Fibroblast of skin of right biceps (primary cell): ENCODE measurements at regions not wholly inside any gene's neighbourhood (a gene's known extent, or its start where the extent isn't known, plus 50 kb on each side); places are given as distances from the start of the nearest gene placed in this dataset.

Experiments used
- DNase-seq: peaks from one replicate; pipeline ENCODE4 v3.0.0-alpha.2; 2013

DNA sequence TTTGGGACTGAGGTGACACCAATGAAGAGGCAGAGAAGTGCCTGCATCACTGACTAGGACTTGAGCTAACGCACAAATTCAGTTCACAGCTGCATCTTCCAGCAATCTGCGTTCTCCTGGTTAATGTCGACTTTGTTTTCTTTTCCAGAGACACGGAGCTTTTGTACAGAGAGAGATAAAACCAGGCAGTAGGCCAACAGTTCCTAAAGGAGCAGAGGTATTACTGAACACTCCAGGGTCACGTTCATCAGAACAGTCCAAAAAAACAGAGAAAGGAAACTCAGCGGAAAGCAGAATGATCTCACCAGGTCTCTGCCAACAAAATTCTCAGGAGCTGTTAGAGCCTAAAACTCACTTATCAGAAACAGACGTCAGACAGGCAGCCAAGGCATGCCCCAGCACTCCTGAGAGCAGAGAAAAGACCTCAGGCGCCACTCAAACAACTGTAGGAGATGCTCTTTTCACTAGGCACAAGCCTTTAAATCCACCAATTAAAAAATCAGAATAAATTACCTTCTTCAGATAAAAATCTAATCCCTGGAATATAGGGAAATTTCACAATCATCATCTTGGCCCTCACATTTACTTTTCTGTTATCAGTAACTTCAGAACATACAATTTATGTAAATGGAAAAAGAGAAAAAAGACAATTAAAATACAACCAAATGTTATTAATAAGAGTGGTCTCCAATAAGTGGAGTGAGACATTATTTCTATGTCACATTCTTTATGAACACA is 95.9 kb upstream of the SPTBN1 start:
- peak; percentile 79 for DNase-seq

DNA sequence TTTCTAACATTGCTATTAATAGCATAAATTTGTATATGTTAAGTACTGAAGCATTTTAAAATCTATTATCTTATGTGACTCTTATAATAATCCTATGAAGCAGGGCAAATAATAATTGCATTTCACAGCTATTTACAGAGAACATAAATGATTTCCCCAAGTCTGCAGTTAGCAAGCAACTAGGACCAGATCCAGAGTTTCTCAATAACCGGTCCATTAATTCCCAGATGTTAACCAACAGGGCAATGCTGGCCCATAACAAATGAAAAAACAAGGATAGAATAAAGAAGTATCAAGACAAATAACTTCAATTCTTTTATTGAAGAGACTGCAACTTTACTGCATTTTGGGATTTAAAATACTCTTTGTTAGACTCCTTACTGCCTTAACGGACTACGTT is 91.7 kb upstream of the SPTBN1 start:
- no peak for DNase-seq

DNA sequence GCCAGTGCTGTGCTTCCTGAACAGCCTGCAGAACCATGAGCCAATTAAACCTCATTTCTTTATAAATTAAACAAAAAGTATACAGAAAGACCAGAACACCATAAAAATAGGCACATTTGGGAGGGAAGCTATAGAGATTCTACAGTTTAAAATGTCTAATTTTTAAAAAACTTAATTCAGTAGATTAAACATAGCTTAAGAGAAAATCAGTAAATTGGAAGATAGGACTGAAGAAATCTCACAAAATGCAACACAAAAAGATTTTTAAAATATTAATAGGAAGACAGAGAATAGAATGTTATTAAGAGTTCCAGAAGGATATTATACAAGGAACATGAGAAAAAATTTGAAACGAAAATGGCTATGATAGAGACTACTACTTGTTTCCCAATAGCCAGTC is 90.5 kb upstream of the SPTBN1 start:
- DNase-seq: no peak

DNA sequence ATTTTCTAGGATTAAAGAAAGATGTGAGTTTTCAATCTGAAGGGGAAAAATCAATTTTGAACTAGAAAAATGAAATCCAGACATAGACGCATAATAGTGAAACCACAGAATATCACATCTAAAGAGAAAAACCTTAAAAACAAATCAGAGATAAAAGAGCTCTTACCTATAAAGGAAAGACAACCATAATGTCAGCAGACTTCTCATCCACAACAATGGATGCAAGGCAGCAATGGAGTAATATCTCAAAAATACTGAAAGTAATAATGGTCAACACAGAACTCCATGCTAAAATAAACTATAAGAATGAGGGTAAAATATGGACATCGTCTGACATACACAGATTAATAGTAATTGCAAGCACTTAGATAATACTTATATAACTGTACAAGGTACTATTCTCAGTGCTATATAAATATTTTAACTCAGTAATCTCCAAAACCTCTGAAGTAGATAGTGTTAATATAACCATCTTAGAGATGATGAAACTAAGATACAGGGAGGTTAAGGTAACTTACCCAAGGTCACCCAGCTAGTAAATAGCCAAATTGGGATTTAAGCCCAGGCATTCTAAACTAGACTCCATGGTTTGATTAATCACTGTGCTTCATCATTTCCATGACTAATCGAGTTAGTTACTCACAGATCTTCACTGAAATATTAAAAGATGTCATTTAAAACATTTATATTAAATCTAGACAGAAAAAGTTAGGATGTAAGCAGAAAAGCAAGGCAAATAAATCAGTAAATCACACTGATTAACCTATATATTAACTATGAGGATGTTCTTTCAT is 89.4 kb upstream of the SPTBN1 start:
- DNase-seq: peak; percentile 36

DNA sequence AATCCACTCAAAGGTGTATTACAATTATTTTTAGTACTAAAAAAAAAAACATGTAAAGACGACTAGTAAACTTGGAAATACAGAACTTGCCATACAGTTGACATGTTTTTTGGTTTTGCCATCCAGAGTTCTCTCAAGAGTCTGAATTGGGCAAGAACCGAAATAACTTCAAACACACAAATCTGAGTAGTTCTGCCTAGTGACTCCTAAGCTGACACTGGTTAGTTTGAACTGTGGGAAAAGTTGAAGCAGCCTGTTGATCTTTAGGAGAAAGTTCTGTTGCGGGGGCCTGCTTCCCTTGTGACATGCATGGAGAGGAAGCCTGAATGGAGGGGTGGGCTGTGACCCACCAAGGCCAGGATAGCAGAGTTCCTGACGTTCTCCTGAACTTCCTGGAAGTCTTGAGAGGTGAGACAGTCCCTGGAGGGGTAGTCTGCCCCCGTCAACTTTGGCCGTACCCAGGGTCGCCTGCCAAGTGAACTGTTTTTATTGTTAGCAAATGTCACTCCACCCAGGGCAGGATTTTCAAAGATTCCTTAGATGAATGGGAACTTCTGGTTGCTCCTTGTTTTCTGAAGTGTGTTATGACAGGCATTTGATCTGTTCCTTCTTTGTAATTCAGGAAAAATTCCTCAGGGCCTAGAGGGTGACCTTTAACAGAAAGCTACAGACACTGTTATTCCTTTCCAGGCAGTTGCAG is 85.6 kb upstream of the SPTBN1 start:
- DNase-seq: no peak

DNA sequence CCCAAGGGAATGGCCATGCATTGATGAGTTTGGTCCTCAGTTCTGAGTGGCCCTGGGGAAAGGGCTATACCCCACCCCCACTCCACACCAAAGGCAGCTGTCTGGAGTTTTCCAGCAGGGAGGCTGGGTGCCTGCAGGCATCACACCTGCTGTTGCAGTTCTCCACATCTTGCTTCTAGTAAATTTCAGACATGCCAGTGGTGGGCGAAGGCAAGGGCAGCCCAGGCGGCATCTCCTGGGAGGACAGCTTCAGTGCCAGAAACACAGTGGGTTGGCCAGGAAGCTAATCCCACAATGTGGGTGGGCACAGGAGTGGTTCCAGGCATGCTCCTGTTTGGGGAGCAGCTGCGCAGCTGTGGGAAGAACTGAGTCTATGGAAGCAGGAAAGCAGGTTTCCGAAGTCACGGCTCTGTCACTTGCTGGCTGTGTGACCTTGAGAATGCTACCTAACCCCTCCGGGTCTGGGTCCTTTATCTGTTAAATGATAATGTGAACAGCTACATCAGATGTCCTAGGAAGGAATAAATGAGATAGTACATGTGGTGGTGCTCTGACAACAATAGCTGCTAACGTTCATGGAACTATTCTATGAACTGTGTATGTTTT is 84.6 kb upstream of the SPTBN1 start:
- no peak for DNase-seq

DNA sequence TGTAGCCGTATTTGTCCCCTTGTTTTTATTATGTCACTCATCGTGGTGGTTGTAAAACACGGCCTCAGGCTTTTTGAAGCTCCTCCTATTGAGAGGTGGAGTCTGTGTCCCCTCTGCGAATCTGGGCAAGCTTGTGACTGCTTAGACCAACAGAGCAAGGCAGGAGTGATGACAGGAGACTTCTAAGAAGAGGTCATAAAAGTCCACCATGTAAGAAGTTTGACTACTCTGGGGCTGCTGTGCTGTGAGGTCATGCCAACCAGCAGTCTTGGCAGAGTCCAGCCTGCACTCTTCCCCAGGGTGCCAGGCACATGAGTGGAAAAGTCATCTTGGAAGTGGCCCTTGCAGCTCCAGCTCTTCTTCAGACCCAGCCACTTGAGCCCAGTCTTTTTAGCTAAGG is 83.8 kb upstream of the SPTBN1 start:
- no peak for DNase-seq

DNA sequence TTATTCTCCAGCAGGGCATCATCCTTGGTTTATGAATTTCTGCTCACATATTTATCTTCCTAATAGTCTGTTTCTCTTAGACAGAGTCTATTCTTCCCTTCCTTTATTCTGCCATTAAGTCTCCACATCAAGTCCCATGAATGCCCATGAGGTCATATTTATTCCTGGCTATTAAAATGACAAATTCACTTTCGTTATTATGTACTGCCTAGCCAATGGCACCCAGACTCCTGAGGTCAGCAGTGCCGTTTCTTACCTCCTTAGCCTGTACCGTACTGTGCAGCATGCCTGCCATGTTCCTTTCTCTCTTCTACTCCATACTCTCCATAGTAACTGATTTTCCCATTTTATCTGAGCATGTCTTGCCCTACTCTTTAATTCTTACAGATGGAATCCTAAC is 82.3 kb upstream of the SPTBN1 start:
- no peak for DNase-seq

DNA sequence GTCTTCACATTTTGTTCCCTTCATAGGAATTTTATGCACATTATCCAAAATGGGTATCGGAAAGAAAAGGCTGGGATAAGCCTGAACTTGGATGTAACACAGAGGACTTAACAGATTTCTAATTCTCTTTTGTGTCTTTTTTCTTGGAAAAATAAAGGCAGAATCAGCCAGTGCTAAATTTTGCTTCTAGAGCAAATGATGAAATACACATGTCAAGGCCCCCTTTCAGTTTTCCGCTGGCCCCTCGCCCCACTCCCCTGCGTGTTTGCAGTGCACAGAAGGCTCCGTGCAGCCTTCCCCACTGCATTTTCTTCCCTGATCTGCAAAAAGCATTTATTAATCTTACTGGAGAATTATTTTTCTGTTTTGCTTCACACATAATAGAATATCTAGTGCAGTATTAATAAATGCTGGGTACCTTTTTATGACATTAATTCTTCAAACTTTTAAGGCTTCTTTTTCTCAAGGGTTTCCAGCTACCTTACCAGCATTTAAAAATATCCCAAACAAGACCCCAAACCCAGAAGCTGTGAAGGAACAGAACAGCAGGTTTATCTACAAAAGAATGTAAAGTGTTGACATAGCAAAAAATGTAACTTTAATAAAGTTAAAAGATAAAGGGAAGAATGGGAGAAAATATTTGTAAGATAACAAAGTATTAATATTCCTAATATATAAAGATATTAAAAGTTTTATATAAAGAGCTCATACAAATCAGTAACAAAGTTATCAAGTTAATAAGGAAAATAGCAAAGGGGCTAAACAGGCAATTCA is 81.3 kb upstream of the SPTBN1 start:
- no peak for DNase-seq

DNA sequence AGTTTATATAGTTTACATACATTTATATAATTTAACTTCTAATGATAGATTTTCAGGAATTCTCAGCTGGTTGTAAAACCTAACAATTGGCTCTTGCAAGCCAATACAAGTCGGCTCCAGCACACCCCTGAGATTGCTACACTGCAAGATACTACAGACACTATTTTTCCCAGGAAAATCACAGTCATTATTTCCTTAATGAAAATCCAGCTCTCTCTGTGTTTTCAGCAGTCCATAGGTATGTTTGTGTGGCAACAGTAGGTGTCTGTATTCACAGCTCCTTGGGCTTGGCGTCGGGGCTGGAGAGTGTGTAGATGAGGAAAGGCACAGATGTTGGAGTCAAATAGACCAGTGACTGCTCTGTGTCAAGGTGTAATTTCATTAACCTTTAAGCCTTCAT is 78.7 kb upstream of the SPTBN1 start:
- no peak for DNase-seq

DNA sequence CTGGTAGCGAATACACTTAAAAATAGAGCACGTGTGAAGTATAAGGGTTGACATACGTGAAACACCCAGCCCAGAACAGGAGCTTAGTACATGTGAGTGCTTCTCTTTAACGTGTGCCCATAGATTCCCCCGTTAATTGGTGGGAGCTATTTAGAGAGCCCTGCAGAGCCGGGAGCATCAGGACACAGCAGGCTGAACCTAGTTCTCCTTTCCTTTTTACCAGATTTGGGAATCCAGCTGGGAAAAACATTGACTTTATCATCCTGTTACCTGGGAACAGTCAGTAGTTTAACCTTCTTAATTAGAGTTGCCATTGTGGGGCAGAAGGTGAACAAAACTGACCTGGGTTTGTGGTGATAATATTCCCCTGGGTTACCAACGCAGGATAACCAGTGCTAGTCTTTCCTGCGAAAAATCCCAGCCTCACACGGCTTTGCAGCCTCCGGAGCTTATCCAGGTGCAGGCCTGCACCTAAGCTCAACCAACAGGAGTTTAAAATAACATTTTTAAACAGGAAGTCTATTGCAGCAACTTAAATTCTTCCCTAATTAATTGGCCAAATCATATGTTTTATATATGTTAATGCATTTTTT is 78.1 kb upstream of the SPTBN1 start:
- no peak for DNase-seq

DNA sequence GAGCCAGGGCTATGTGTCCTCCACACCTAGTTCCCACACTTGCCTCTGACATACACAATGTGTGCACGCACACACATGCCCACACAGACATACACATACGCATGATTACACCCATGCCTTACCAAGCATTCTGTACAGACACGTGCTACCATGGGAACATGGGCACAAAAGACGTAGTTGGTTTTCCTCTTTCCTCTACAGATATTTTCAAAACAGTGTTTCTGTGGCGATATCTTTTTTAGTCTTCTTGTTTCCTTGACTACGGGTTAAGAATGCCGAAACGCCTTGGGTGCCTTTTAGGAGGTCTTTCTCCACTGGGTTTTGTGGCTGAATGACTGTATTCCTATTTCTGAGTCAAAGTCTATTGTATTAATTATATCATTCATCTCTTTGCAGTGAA is 75.5 kb upstream of the SPTBN1 start:
- DNase-seq: peak; percentile 38

DNA sequence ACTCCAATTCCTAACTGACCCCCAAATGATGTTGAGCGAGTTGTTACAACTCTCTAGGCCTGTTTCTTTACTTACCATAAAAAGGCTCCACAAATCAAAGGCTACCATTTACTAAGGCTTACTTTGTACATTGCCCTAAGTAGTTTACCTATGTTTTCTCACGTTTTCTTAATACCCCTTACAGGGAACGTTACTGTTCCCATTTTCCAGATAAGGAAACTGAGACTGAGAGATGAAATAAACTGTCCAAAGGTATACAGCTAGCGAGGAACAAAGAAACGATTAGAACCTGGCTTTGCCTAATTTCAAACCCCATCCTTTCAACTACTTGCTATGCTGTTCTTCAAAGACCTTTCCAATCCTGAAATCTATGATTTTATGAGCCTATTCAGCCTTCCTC is 74.8 kb upstream of the SPTBN1 start:
- no peak for DNase-seq

DNA sequence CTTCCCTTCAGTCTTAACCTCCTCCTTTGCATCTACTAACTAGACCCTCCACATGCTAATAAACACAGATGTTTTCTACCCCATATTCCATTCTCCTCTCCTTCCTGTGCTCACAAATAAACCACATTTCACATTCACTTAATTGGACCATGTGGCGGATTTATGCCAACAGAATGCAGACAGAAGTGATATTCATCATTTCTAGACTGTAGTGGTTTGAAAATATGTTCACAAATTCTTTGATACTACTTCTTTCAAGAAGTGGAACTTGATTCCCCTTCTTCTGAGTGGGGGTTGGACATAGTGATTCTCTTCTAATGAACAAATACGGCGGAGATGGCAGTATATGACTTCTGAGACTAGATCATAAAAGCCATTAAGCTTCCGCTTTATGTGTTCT is 73.5 kb upstream of the SPTBN1 start:
- peak; percentile 54 for DNase-seq

DNA sequence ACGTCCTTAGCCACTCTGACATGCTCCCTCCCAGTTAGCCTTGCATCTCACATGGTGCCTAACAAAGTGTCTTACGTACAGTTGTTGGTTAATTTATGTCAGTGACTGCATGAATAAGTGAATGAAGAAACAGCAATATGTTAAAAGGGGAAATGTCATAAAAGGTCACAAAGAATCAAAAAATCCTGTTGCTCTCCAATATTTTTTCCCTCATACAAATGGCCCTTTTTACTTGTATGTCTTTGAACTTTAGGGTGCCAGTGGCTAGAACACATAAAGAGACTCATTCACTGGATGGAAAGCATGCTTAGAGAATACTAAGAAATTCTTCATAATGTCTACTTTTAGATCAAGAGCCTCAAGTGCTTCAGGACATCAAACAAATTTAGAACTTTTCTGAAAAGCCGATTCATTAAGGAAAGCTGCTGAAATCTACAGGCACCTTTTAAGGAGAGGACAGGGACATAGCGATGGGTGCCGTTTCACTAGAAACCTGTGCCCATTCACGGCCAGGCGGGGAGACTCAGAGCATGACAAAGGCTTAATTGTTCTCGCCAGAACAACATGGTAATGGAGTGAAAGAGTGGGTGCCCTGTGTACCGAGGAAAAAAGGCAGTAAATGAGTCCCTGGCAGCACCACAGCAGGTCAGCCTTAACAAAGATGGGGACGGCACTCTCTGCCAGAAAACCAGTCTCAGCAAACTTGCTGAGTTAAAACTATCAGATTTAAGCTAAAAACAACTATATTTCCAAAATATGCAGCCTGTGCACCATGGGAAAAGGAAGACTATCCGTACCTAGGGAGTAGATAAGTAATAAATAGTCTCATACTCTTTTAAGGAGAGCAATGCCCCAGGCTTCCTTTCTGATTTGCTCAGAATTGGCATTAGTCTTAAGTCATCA is 71.6 kb upstream of the SPTBN1 start:
- DNase-seq: no peak

DNA sequence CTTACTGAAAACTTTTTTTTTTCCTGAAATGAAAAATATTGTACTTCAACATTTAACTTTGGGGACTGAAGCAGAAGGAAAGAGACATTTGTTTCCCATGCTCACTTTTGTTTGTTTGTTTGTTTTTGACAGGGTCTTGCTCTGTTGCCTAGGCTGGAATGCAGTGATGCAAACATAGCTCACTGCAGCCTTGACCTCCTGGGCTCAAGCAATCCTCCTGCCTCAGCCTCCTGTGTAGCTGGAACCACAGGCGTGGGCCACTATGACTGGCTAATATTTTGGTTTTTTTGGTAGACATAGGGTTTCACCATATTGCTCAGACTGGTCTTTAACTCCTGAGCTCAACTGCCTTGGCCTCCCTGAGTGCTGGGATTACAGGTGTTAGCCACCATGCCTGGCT is 70.9 kb upstream of the SPTBN1 start:
- DNase-seq: no peak

DNA sequence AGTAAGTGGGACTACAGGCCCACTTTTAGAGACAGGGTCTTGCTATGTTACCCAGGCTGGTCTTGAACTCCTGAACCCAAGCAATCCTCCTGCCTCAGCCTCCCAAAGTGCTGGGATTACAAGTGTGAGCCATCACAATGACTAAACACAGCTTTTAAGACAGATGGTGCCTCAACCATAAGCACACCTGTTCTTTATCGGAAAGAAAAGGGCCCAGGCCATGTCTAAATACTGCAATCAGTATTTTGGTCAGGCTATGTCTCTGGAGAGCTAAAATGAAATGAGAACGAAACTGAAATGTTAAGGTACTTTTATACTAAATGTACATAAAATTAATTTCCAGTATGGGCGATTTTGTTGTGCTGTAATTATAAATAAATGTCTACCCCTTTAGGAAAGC is 69.5 kb upstream of the SPTBN1 start:
- DNase-seq: no peak

DNA sequence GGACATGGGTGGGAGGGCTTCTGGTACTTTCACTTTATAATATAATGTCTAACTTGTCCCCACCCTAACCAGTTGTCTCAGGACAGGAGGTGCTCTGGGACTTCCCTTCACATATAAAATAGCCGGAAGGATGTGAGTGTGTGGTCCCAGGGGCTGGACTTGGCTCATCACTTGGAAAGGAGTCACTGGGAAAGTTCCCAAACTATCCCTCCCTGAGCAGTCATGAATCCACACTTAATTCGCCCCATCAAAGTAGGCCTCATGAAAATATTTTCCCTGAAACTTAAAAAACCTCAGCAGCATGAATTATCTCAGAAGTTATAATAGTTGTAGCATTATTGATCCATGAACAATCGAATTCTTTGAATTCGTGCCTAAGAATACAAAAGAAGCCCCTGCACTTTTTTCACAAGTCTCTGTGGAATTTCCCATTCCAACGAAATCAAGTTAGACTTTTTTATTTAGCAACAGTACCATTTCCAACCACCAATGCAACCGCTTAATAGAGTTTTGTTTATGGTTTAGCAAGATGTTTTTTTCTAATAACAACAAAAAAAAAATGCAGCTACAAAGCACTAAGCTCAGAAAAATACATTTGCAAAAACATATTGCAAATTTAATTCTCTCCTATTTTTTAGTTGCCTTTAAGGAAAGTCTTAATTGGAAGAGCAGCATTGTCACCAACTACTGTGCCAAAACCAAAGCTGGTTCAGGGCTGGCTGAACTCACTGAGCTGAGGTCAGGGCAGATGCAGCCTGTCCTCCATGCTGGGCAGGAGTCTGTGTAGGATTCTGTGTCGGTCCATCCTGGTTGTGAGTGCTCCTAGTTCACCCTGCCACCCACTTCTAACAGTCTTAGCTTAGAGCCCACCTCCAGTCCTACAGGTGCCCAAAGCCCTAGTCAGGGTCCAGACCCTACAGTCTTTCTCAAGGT is 68.8 kb upstream of the SPTBN1 start:
- peak; percentile 88 for DNase-seq

DNA sequence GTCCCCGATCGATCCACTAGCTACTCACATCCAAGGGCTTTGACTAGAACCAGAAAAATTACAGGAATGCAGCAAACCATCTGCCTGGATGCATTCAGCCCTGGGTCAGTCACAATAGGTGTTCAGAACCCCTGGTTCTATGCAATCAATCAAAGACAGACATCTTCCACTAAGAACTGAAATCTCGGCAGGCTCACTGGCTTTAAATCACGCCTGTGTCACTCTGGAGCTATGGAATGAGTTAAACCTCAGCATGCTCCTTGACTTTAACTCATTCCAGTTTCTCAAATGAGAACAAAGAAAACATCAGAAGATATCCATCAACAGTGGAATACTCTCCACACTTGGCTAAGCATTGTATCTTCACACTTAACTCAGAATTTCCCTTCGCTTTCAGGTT is 68.1 kb upstream of the SPTBN1 start:
- peak; percentile 51 for DNase-seq
